GM19324 (cell line): ENCODE measurements at regions not wholly inside any gene's neighbourhood (a gene's known extent, or its start where the extent isn't known, plus 50 kb on each side); places are given as distances from the start of the nearest gene placed in this dataset.
A peak's percentile ranks its signal among the peaks of the same experiment; 100 is the strongest.

Experiments used
- ATAC-seq: cut with Tn5 transposase; IDR thresholded peaks from one replicate; pipeline ENCODE4 v1.9.1; 2021; ENCODE audit warnings: mild to moderate bottlenecking, moderate library complexity; ENCODE audit not compliant: unreplicated experiment, low FRiP score

GRCh38 chr2:53452957-53453748 is 314.5 kb upstream of the CHAC2 start:
- no peak for ATAC-seq

- ATAC-seq: no peak
Measured at GRCh38 chr2:53452400-53452799, 315.2 kb upstream of the CHAC2 start.

- ATAC-seq: no peak
Measured at GRCh38 chr2:53450923-53451322, 316.7 kb upstream of the CHAC2 start.

GRCh38 chr2:53448591-53448990 is 319.0 kb upstream of the CHAC2 start:
- no peak for ATAC-seq

GRCh38 chr2:53448086-53448485 is 319.5 kb upstream of the CHAC2 start:
- no peak for ATAC-seq

- ATAC-seq: no peak
Measured at GRCh38 chr2:53445383-53446070, 322.1 kb upstream of the CHAC2 start.

GRCh38 chr2:53442783-53443182 is 324.8 kb upstream of the CHAC2 start:
- ATAC-seq: no peak

GRCh38 chr2:53442093-53442492 is 325.5 kb upstream of the CHAC2 start:
- ATAC-seq: no peak

- no peak for ATAC-seq
Measured at GRCh38 chr2:53438692-53439091, 328.9 kb upstream of the CHAC2 start.

- ATAC-seq: no peak
Measured at GRCh38 chr2:53438100-53438499, 329.5 kb upstream of the CHAC2 start.

GRCh38 chr2:53437371-53437770 is 330.2 kb upstream of the CHAC2 start:
- ATAC-seq: no peak

- ATAC-seq: no peak
Measured at GRCh38 chr2:53436882-53437281, 330.7 kb upstream of the CHAC2 start.

- ATAC-seq: no peak
Measured at GRCh38 chr2:53435610-53436009, 332.0 kb upstream of the CHAC2 start.

- ATAC-seq: no peak
Measured at GRCh38 chr2:53434466-53434865, 333.1 kb upstream of the CHAC2 start.

GRCh38 chr2:53432936-53433335 is 334.7 kb upstream of the CHAC2 start:
- ATAC-seq: no peak

- ATAC-seq: no peak
Measured at GRCh38 chr2:53429901-53430300, 337.7 kb upstream of the CHAC2 start.

GRCh38 chr2:53424902-53425301 is 342.7 kb upstream of the CHAC2 start:
- peak; percentile 49 for ATAC-seq

- ATAC-seq: no peak
Measured at GRCh38 chr2:53423465-53423864, 344.1 kb upstream of the CHAC2 start.

- peak; percentile 70 for ATAC-seq
Measured at GRCh38 chr2:53422979-53423378, 344.6 kb upstream of the CHAC2 start.

- no peak for ATAC-seq
Measured at GRCh38 chr2:53417385-53417784, 350.2 kb upstream of the CHAC2 start.

- ATAC-seq: no peak
Measured at GRCh38 chr2:53407363-53408080, 360.1 kb upstream of the CHAC2 start.
